AG10803 (cell line): ENCODE measurements at regions not wholly inside any gene's neighbourhood (a gene's known extent, or its start where the extent isn't known, plus 50 kb on each side); places are given as distances from the start of the nearest gene placed in this dataset.

ENCODE experiments used
- DNase-seq: peaks from one replicate; pipeline ENCODE4 v3.0.0; 2010; ENCODE audit warnings: low read depth
- H3K4me3 ChIP-seq: 2 replicates; pipeline ENCODE4 v1.5.1; 2011; ENCODE audit warnings: mild to moderate bottlenecking, low read length, control low read depth
- CTCF ChIP-seq: conservative IDR thresholded peaks from 2 replicates; pipeline ENCODE4 v1.5.1; 2011; ENCODE audit warnings: mild to moderate bottlenecking, low read length, control low read depth, inconsistent platforms

DNA sequence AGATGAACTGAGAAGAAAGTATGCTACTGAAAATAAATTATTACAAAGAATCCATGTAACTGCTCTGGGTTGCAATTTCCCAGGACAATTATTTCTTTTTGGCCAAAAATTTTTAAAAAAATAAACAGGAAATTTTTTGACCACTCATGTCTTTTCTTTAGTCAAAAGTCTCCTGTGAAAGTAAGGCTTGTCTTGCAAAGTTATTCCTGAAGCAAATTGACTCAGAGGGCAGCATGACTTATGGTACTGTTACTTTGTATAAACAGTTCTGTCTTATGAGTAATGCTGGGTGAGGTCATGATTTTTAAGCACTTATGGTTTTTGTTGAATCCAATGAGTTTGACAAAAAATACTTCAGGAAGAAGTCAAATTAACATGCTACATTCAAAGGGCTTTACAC is 292.8 kb upstream of the ARSJ start:
- peak; percentile 96 for DNase-seq
- H3K4me3 ChIP-seq = no peak overlapping the region
- no peak for TF ChIP-seq CTCF

- no peak for DNase-seq
- TF ChIP-seq CTCF = no peak
- H3K4me3 ChIP-seq = no peak overlapping the region
Measured at GRCh38 chr4:114273238-114273637, 293.8 kb upstream of the ARSJ start.

GRCh38 chr4:114277690-114278089 is 298.2 kb upstream of the ARSJ start:
- H3K4me3 ChIP-seq = no peak overlapping the region
- TF ChIP-seq CTCF = no peak
- DNase-seq = peak; percentile 86

- no peak for DNase-seq
- H3K4me3 ChIP-seq = no peak overlapping the region
- no peak for TF ChIP-seq CTCF
Measured at GRCh38 chr4:114279066-114279465, 299.6 kb upstream of the ARSJ start.

DNA sequence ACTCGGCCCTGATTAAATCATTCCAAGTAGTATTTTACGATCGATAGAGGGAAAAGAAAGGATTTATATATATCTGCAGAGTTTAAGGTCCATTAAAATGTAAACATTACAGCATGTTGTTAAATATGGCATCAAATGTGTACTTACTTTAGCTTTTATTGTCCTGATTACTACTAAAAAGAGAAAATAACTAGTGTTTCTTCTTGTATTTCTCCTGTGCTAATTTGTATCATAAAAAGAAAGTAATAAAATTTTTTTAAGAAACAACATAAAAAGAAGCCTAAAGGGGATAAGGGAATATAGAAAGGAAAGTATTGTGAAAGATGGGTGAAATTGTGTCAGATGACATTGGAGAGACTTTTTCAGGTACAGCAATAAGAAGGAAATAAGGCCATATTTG is 300.3 kb upstream of the ARSJ start:
- DNase-seq = no peak
- no peak for TF ChIP-seq CTCF
- H3K4me3 ChIP-seq = no peak overlapping the region

DNA sequence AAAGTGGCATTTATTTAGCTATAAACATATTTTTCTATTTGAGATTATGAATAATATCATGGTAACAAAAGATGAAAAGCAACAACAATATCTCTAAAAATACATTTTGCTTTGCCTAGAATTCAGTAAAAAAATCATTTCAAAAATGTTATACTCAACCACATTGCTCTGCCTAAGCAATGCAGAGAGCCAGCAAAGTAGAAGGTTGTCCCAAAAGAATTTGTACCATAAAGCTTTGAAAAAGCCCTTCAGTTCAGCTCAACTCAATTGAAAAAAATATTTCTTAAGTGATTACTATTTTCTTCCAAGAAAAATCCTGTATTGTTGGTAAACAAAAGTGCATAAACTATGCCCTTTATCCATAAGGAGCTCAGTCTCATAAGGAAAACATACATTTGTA is 301.2 kb upstream of the ARSJ start:
- TF ChIP-seq CTCF = no peak

DNA sequence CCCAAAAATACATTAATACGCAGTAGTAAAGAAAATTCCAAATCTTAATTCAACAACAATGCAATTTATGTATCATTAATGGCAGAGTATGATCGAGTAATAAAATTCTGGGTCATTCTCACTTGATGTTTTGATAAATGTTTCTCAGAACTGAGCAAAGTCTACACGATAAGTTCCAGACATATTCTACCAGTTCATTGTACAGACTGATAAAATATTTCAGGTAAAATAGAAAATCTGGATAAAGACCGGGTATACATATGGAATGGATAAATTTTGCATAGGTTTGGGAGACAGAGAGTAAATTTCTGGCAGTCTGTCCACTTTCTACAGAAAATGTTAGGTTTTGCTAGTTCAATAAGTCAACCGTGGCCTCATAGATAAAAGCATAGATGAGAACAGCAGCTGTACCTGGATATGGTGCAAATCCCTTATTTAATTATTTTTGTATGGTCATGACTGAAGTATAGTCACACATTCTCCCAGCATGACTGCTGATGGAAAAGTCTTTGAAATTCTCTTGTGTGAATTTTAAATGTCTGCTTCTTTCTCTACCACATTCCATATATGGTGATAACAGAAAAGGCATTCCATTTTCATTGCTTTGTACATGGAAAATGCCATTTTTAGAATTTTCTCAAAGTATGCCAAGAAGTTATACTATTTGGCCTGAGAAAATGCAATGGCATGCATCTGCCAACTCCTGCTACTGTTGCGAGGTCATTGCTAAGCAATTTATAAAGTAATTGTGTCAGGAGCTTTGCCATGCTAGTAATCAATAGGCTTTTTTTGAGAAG is 301.9 kb upstream of the ARSJ start:
- TF ChIP-seq CTCF = no peak
- DNase-seq = peak; percentile 92
- H3K4me3 ChIP-seq = no peak overlapping the region

More for the DNA sequence above, 301.2 kb upstream of the ARSJ start:
- H3K4me3 ChIP-seq = no peak overlapping the region
- no peak for DNase-seq
